ENCODE measurements at regions not wholly inside any gene's neighbourhood (a gene's known extent, or its start where the extent isn't known, plus 50 kb on each side); places are given as distances from the start of the nearest gene placed in this dataset.

- TF ChIP-seq CEBPB (IDR thresholded peaks at IDR 0.05) (no peak), CREB1 (IDR thresholded peaks at IDR 0.05; ENCODE audit: low read depth) (no peak), YY1 (IDR thresholded peaks at IDR 0.05; ENCODE audit: low read depth) (no peak), EP300 (IDR thresholded peaks at IDR 0.05; ENCODE audit: borderline replicate concordance) (no peak)
Measured at GRCh38 chr2:82792316-82792715, 1666.8 kb downstream of the SUCLG1 start.
